ENCODE measurements at regions not wholly inside any gene's neighbourhood (a gene's known extent, or its start where the extent isn't known, plus 50 kb on each side); places are given as distances from the start of the nearest gene placed in this dataset.

- TF ChIP-seq BCL11A (IDR thresholded peaks at IDR 0.05; ENCODE audit: low read depth in 2 of 2, low read length in 2 of 2) (no peak), ZNF274 (IDR thresholded peaks at IDR 0.05; ENCODE audit: borderline replicate concordance, extremely low read depth, low read length) (no peak), SIX5 (IDR thresholded peaks at IDR 0.05; ENCODE audit: low read depth, low read length) (no peak), RXRA (IDR thresholded peaks at IDR 0.05; ENCODE audit: insufficient read depth, low read depth, low read length) (no peak)
These were observed 640.1 kb upstream of the KLF12 start (continued) for GRCh38 chr13:74774264-74774663.
